ENCODE measurements at regions not wholly inside any gene's neighbourhood (a gene's known extent, or its start where the extent isn't known, plus 50 kb on each side); places are given as distances from the start of the nearest gene placed in this dataset.

DNA sequence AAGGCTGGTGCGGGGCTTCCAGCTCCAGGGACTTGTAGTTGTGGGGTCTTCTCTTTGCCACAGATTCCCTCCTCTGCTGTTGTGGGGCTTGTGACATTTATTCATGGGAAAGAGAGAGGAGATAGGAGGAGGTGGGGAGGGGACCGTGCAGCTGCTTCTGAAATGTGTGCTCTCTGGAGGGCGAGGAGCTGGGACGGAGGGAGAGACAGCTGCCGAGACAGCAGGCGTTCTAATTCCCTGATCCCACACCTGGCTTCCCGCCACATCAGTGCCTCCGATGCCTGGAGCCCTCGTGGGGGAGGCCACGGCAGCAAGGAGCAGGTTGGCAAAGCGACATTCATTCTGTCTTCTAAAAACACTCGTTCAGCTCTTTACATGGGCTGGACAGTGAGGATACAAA, 164.4 kb downstream of the USP12 start:
- TF ChIP-seq, protein P1, sequence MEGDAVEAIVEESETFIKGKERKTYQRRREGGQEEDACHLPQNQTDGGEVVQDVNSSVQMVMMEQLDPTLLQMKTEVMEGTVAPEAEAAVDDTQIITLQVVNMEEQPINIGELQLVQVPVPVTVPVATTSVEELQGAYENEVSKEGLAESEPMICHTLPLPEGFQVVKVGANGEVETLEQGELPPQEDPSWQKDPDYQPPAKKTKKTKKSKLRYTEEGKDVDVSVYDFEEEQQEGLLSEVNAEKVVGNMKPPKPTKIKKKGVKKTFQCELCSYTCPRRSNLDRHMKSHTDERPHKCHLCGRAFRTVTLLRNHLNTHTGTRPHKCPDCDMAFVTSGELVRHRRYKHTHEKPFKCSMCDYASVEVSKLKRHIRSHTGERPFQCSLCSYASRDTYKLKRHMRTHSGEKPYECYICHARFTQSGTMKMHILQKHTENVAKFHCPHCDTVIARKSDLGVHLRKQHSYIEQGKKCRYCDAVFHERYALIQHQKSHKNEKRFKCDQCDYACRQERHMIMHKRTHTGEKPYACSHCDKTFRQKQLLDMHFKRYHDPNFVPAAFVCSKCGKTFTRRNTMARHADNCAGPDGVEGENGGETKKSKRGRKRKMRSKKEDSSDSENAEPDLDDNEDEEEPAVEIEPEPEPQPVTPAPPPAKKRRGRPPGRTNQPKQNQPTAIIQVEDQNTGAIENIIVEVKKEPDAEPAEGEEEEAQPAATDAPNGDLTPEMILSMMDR (IDR thresholded peaks at IDR 0.05; ENCODE audit: low read depth, low read length) = no peak
- no peak for TF ChIP-seq POLR2A (IDR thresholded peaks at IDR 0.05; ENCODE audit: extremely low read depth, insufficient read length)
- TF ChIP-seq, protein P2, sequence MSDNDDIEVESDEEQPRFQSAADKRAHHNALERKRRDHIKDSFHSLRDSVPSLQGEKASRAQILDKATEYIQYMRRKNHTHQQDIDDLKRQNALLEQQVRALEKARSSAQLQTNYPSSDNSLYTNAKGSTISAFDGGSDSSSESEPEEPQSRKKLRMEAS (IDR thresholded peaks at IDR 0.05; ENCODE audit: low read depth, low read length) = no peak
